NCI-H1436 treated with DMSO at 0.1 percent for 48 hours (cell line): ENCODE measurements at regions not wholly inside any gene's neighbourhood (a gene's known extent, or its start where the extent isn't known, plus 50 kb on each side); places are given as distances from the start of the nearest gene placed in this dataset.
"Not testable (repeated sequence)": the region's sequence is repeated elsewhere in the genome, so short reads cannot be mapped to it uniquely, and the experiment has no call there.

Source experiments
- DNase-seq: peaks from one replicate; lab custom pipeline; 2025; lab: John Stamatoyannopoulos, UW

DNA sequence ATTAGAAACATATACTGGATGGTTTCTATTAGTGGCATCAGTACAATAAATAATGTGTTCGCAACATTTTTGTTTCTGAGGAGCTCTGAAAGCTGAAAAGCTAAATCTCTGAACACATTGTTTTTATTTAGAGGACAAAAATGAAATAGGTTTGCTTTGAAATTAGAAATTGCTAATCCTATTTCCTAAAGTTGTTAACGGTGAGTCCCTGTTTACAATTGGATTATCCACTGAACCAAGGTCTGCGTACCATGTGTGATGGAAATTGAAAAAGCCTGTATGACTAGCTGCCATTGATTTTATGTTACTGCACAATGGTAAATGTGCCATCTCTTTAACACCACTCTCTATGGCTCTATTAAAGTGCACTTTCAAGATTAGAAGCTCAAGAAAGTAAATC is 297.7 kb upstream of the NUDT12 start:
- DNase-seq = no peak

- DNase-seq = not testable (repeated sequence)
Observed at GRCh38 chr5:103858367-103858766, 295.8 kb upstream of the NUDT12 start.

- DNase-seq = no peak
Observed at GRCh38 chr5:103851091-103851490, 288.5 kb upstream of the NUDT12 start.

DNA sequence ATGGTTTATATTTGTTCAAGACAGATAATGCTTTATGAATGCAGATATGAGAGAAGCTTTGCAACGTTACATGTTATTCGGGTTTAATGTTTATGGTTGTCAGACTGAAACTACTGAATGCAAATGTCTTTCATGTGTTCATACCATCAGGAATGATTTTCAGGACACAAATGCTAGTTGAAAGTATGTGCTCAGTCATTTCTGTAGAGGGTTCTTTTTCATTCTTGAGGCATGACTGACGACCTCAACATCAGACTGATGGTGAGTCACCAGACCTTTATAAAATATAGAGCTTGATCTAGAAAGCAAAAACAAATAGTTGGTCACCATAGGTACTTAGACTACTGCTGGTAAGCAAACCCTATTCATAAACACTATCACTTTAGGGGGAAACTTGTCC is 287.3 kb upstream of the NUDT12 start:
- DNase-seq = no peak

GRCh38 chr5:103847060-103847459 is 284.5 kb upstream of the NUDT12 start:
- DNase-seq = no peak

- DNase-seq = no peak
Observed at GRCh38 chr5:103842936-103843335, 280.3 kb upstream of the NUDT12 start.

GRCh38 chr5:103840600-103840999 is 278.0 kb upstream of the NUDT12 start:
- DNase-seq = no peak

DNA sequence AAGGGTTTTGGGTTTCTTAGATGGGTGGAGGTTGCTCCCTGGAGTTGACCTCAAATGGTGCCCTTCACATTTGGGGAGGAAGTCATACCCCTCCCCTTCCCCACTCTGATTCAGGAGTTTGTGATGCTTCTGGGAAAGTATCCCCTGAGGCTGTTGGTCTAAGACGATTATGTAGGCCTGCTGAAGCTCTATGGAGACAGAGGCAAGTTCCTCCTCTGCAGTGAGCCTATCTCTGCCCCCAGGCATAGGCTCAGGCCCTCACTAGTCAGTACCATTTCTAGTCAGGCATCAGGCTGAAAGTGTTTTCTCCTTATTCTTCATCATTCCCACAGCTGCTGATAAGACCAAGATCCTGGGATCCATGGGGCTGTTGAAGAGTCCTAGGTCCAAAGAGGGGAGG is 271.6 kb upstream of the NUDT12 start:
- DNase-seq = no peak

GRCh38 chr5:103829585-103829984 is 267.0 kb upstream of the NUDT12 start:
- DNase-seq = no peak

DNA sequence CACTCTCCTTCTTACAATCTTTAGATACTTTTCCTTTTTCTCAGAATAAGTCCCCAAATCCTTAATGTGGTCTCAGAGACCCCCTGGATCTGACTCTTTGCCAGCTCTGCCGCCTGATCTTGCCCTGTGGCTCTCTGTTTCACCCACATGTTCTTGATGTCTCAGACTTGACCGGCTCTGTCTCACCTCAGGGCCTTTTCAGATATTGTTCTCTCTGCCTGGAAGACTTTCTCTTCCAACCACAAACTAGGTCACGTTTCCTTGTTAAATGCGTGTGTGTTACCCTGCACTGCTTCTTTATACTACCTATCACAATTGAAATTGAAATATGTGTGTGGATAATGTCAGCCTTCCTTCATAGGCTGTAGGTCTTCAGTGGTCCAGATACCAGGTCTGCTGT is 265.4 kb upstream of the NUDT12 start:
- DNase-seq = no peak

DNA sequence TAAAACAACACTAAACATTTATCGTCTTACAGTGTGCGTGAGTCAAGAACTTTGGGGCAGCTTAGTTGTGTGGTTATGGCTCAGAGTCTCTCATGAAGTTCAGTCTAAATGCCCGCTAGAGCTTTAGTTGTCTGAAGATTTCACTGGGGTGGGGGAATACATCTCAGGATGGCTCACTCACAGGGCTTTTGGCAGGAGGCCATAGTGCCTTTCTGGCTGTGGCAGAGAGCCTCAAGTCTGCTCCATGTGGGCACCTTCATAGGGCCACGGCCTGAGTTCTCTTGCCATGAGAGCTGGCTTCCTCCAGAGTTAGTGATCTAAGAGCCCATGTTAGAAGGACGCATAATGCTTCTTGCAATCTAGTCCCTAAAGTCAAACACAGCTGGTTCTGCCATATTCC is 258.8 kb upstream of the NUDT12 start:
- DNase-seq = no peak

- no peak for DNase-seq
Observed at GRCh38 chr5:103808464-103809106, 246.0 kb upstream of the NUDT12 start.

DNA sequence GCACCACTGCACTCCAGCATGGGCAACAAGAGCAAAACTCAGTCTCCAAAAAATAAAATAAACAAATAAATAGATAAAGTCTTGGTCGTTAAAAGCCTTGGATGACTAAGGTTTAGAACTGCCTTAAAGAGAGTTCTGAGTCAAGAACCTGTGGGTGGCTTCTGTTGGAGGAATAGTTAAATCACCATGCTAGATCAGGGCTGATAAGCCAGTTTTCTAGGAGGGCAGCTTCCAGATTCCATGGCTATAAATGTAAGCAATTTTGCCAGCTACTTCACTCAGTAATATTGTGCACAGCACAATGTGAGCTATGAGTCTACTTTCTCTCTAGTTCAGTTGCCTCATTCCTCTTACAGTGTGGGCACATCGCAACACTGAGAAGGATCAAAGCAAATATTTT is 242.1 kb upstream of the NUDT12 start:
- DNase-seq = no peak

GRCh38 chr5:103801681-103802080 is 239.1 kb upstream of the NUDT12 start:
- DNase-seq = no peak

- no peak for DNase-seq
Observed at GRCh38 chr5:103800741-103801495, 238.3 kb upstream of the NUDT12 start.

- DNase-seq = no peak
Observed at GRCh38 chr5:103793595-103794182, 231.1 kb upstream of the NUDT12 start.

GRCh38 chr5:103785569-103785968 is 223.0 kb upstream of the NUDT12 start:
- DNase-seq = no peak

- no peak for DNase-seq
Observed at GRCh38 chr5:103783669-103784068, 221.1 kb upstream of the NUDT12 start.

DNA sequence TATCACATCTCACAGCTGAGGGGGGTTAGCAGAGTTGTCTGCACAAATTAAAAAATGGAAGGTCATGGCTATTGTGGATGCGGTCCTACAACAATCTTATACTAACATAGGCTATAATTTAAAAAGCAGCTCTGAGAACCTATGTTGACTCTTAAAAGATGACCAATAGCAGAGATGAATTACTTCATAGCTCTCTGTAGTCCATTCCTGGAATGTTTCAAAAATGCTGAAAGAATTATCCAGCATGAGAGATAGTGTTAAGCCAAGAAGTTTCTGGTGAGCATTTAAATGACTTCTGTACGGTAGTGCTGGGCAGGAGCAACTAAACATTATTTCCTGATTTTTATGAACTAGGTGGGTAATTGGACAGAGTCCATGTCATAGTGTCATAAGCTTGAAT is 218.2 kb upstream of the NUDT12 start:
- DNase-seq = no peak

GRCh38 chr5:103774721-103775120 is 212.1 kb upstream of the NUDT12 start:
- DNase-seq = no peak

DNA sequence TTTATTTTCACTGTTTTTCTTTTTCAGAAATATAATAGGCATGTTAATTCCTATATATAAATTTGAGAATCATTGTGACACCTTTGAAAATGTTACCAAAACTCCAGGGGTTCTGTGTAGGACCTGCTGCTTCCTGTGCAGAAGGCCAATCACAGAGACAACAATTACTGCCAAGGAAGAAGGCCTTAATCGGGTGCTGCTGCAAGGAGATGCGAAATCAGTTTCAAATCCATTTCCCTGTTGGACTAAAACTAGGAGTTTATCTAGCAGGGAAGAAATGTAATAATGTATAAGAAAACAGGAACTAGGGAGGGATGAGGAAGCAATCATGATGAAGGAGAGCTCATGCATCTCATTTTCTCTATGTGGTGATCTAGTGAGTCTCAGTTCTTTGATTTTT is 209.7 kb upstream of the NUDT12 start:
- no peak for DNase-seq

DNA sequence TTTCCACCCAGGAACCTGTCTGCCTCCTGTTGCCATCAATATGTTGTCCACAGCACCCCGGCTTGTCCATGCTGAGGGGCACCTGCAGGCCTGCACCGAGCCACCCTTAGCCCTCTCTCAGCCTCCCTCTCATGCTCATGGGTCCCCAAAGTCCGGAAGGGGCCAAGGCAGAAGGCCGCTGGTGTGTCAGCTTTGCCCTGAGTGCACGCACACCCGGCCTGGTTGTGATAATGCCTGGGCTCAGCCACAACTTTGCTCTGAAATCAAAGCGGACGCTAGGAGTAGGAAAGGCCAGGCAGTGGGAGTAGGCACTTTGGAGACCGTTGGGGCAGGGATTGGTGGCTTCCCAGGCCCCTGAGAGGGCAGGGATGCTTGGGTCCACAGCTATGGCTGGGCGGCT is 201.8 kb upstream of the NUDT12 start:
- DNase-seq = no peak

- DNase-seq = no peak
Observed at GRCh38 chr5:103758996-103759395, 196.4 kb upstream of the NUDT12 start.

DNA sequence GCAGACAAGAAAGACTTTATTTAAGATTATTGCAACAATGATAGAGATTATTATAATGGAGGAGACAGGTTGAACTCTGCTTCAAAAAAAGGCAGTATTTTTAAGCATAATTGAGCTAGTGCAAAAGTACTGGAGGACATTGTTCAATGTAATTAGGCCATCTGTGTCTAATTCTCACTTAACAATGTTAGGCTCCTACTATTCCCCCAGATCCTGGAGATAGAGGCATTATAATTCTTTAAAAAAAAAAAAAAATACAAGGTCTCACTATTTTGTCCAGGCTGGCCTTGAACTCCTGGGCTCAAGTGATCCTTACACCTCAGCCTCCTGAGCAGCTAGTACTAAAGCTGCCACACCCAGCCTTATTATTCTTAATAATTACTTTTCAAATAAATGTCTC is 193.4 kb upstream of the NUDT12 start:
- no peak for DNase-seq
